GM18499 (cell line): ENCODE measurements at regions not wholly inside any gene's neighbourhood (a gene's known extent, or its start where the extent isn't known, plus 50 kb on each side); places are given as distances from the start of the nearest gene placed in this dataset.

Experiments
- ATAC-seq: cut with Tn5 transposase; IDR thresholded peaks from one replicate; pipeline ENCODE4 v1.9.1; 2021; ENCODE audit warnings: moderate number of reproducible peaks; ENCODE audit not compliant: insufficient read depth, unreplicated experiment

GRCh38 chr2:221657806-221658205 is 85.7 kb upstream of the EPHA4 start:
- no peak for ATAC-seq

- ATAC-seq: no peak
Measured at GRCh38 chr2:221655300-221655699, 83.2 kb upstream of the EPHA4 start.

- no peak for ATAC-seq
Measured at GRCh38 chr2:221653182-221653581, 81.1 kb upstream of the EPHA4 start.

- no peak for ATAC-seq
Measured at GRCh38 chr2:221649051-221649775, 77.1 kb upstream of the EPHA4 start.

GRCh38 chr2:221642447-221642846 is 70.3 kb upstream of the EPHA4 start:
- no peak for ATAC-seq

DNA sequence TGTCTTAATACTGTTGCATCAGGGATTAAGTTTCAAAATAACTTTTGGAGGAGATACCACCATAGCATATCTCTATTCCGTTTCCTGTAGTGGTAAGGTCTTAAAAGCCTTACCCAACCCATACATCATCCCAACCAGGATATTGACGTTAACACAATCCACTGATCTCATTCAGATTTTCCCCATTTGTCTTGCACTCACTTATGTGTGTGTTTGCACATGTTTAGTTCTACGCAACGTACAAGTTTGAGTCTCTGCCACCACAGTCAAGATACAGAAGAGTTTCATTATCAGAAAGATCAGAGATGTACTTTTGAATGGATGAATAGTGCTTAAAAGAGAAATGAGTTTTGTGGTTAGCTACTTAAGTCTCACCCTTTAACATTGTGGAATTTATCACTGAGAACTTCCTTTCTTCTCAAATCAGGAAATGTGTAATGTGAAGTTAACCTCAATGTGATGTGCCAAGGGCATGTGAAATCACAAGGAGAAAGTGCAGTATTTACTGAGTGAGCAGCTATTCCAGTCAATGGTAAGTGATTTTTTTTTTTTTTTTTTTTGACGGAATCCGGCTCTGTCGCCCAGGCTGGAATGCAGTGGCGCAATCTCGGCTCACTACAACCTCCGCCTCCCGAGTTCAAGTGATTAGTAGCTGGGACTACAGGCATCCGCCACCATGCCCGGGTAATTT is 69.2 kb upstream of the EPHA4 start:
- no peak for ATAC-seq

DNA sequence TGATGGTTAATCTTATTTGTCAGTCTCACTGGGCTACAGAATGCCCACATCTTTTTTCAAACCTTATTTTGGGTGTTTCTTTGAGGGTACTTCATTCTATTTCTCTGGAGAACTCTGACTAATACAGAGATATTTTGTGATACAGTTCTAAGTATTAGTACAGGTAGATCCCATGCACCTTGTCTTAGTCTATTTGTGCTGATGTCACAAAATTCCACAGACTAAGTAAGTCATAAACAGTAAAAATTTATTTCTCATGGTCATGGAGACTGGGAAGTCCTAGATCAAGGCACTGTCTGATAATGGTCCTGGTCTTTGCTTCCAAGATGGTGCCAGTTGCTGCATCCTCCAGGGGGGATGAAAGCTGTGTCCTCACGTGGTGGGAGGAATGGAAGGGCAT is 68.6 kb upstream of the EPHA4 start:
- no peak for ATAC-seq

GRCh38 chr2:221637851-221638250 is 65.7 kb upstream of the EPHA4 start:
- no peak for ATAC-seq

GRCh38 chr2:221635949-221636348 is 63.8 kb upstream of the EPHA4 start:
- no peak for ATAC-seq

GRCh38 chr2:221629468-221629867 is 57.4 kb upstream of the EPHA4 start:
- ATAC-seq: no peak

- no peak for ATAC-seq
Measured at GRCh38 chr2:221624475-221624874, 52.4 kb upstream of the EPHA4 start.
